Stomach (tissue), 4 donors: ENCODE measurements at regions not wholly inside any gene's neighbourhood (a gene's known extent, or its start where the extent isn't known, plus 50 kb on each side); places are given as distances from the start of the nearest gene placed in this dataset.
"Not testable (repeated sequence)": the region's sequence is repeated elsewhere in the genome, so short reads cannot be mapped to it uniquely, and the experiment has no call there.

ENCODE experiments used
- CTCF ChIP-seq, 7 experiments: fragments of 450-650 bp in 4 of 7; fragments of 200-600 bp in 3 of 7; sonication (generic) in 3 of 7; IDR thresholded peaks; one replicate each; pipeline ENCODE4 v1.5.1; 2016 to 2019; ENCODE audit warnings: antibody characterized with exemption in 7 of 7, control low read depth in 2 of 7, mild to moderate bottlenecking in 1 of 7
- EP300 ChIP-seq: sonication (generic); formaldehyde crosslinking; IDR thresholded peaks from one replicate; pipeline ENCODE4 v1.6.1; 2017; ENCODE audit warnings: antibody characterized with exemption
- POLR2A ChIP-seq, 4 donors: fragments of 450-650 bp; IDR thresholded peaks; one replicate each; pipeline ENCODE4 v1.6.1; 2016; ENCODE audit warnings: antibody characterized with exemption in 4 of 4, control low read depth in 2 of 4, mild to moderate bottlenecking in 1 of 4, moderate library complexity in 1 of 4
- POLR2AphosphoS5 ChIP-seq, 3 donors: sonication (generic); formaldehyde crosslinking; IDR thresholded peaks; one replicate each; pipeline ENCODE4 v1.6.1; 2016; ENCODE audit warnings: antibody characterized with exemption in 3 of 3

GRCh38 chr15:38774076-38774475, 209.5 kb upstream of the RASGRP1 start:
- not testable (repeated sequence) for TF ChIP-seq CTCF (IDR thresholded peaks at IDR 0.05); POLR2AphosphoS5 (IDR thresholded peaks at IDR 0.05); POLR2A (IDR thresholded peaks at IDR 0.05); EP300
